T-cell (primary cell): ENCODE measurements at regions not wholly inside any gene's neighbourhood (a gene's known extent, or its start where the extent isn't known, plus 50 kb on each side); places are given as distances from the start of the nearest gene placed in this dataset.

Source experiments
- ATAC-seq, 4 experiments: fragments of 200-7000 bp in 3 of 4; fragments of 150-1000 bp in 1 of 4; cut with Tn5 transposase; replicated peaks in 1 of 4; 1 replicate in 3 of 4; 2 replicates in 1 of 4; pipeline ENCODE4 v1.10.0; 2021; ENCODE audit warnings: moderate library complexity in 3 of 4, mild to moderate bottlenecking in 2 of 4, moderate number of reproducible peaks in 1 of 4
- CTCF ChIA-PET, 2 donors: fragments of 300-600 bp; sonication (Branson Sonifier 250); formaldehyde crosslinking; loops; one replicate each; lab custom pipeline; 2022; ENCODE audit warnings: antibody characterized with exemption in 2 of 2; lab: Charles Lee
- POLR2A ChIA-PET, 2 donors: fragments of 300-600 bp; sonication (Branson Sonifier 250); formaldehyde crosslinking; loops; one replicate each; lab custom pipeline; 2022; ENCODE audit warnings: antibody characterized with exemption in 2 of 2; lab: Charles Lee
- DNase-seq, 35 experiments: peaks; one replicate each; pipeline versions ENCODE4 v3.0.0 to v3.0.0-alpha.2; 2013 to 2023
- H3K27ac ChIP-seq: one replicate; pipeline ENCODE4 v1.5.1; 2013; ENCODE audit warnings: low read length
- H3K27me3 ChIP-seq, 2 experiments: replicated peaks in 1 of 2; 1 replicate in 1 of 2; 2 replicates in 1 of 2; pipeline versions ENCODE4 v1.6.1 to v1.7.0; 2013; ENCODE audit warnings: low read length in 1 of 2, mixed read lengths in 1 of 2; ENCODE audit not compliant: control insufficient read depth in 2 of 2, insufficient read depth in 2 of 2; ENCODE audit errors: extremely low read depth in 1 of 2
- H3K36me3 ChIP-seq, 2 donors: 1 replicate in 1 of 2; 2 replicates in 1 of 2; pipeline versions ENCODE4 v1.6.1 to v1.7.0; 2013; ENCODE audit warnings: low read length in 1 of 2; ENCODE audit not compliant: control insufficient read depth in 2 of 2, insufficient read depth in 1 of 2; ENCODE audit errors: extremely low read depth in 1 of 2
- H3K4me1 ChIP-seq, 2 experiments: 1 replicate in 1 of 2; 2 replicates in 1 of 2; pipeline versions ENCODE4 v1.6.1 to v1.7.0; 2013; ENCODE audit warnings: low read length in 2 of 2, mixed read lengths in 1 of 2; ENCODE audit not compliant: insufficient read depth in 2 of 2, control insufficient read depth in 1 of 2; ENCODE audit errors: extremely low read depth in 1 of 2
- H3K4me3 ChIP-seq, 2 donors: 1 replicate in 1 of 2; 2 replicates in 1 of 2; pipeline versions ENCODE4 v1.5.1 to v1.7.0; 2013; ENCODE audit warnings: mild to moderate bottlenecking in 2 of 2, low read length in 1 of 2, moderate library complexity in 1 of 2; ENCODE audit not compliant: control insufficient read depth in 1 of 2; ENCODE audit errors: extremely low read depth in 1 of 2
- H3K9me3 ChIP-seq: 2 replicates; pipeline ENCODE4 v1.7.0; 2013
- H3K27ac Mint-ChIP-seq, 2 donors: one replicate each; pipeline ENCODE4 v1.8.0; 2020 to 2021; ENCODE audit warnings: mild to moderate bottlenecking in 2 of 2, mixed read lengths in 2 of 2
- H3K27me3 Mint-ChIP-seq, 2 donors: one replicate each; pipeline ENCODE4 v1.8.0; 2021 to 2022; ENCODE audit warnings: mixed read lengths in 2 of 2
- H3K36me3 Mint-ChIP-seq: one replicate; pipeline ENCODE4 v1.8.0; 2021; ENCODE audit warnings: mixed read lengths
- H3K4me1 Mint-ChIP-seq, 3 donors: one replicate each; pipeline ENCODE4 v1.8.0; 2020 to 2022; ENCODE audit warnings: mixed read lengths in 3 of 3, mild to moderate bottlenecking in 1 of 3
- H3K4me3 Mint-ChIP-seq, 3 donors: one replicate each; pipeline ENCODE4 v1.8.0; 2020 to 2022; ENCODE audit warnings: mild to moderate bottlenecking in 3 of 3, mixed read lengths in 3 of 3, moderate library complexity in 3 of 3
- H3K9me3 Mint-ChIP-seq, 3 donors: one replicate each; pipeline ENCODE4 v1.8.0; 2020 to 2022; ENCODE audit warnings: mixed read lengths in 3 of 3
- WGBS: methylation state at CpG from one replicate; pipeline ENCODE4 v1.1.5; 2013; ENCODE audit warnings: missing lambda C conversion rate; ENCODE audit not compliant: insufficient coverage; 5-methylcytosine and 5-hydroxymethylcytosine counted together

DNA sequence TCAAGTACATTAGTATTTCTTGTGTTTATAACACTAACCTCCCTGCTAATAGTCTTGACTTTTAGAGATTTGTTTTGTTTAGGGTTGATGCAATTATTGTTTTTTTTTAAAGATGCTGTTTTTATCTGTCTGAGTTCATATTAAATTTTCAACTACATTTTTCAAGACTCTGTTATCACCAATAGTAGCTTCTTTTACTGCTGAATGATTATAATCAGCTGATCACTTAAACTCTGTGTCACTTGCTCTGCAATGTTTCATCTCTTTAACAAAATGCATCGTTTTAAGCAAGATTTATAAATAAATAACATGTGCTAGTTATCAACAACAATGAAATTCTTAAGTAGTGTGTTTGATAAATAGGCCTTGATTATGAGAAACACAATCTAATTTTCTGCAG, 920.9 kb upstream of the PCDH20 start:
- no peak overlapping the region for H3K27ac ChIP-seq
- CTCF ChIA-PET, result no interaction called here
- no peaks in the 10 kb centered on the region for H3K27me3 ChIP-seq
- H3K4me3 ChIP-seq, result no peak overlapping the region
- Mint-ChIP-seq H3K36me3 (no peaks in the 10 kb centered on the region), H3K4me3 (no peak overlapping the region), H3K27ac (no peak overlapping the region), H3K4me1 (no peaks in the 10 kb centered on the region), H3K27me3 (no peaks in the 10 kb centered on the region), H3K9me3 (peaks cover 4 to 5% (median 4%) of the 10 kb centered on the region in 3 donors)
- no peak for DNase-seq
- no peaks in the 10 kb centered on the region for H3K4me1 ChIP-seq
- no peaks in the 10 kb centered on the region for H3K9me3 ChIP-seq
- no peaks in the 10 kb centered on the region for H3K36me3 ChIP-seq
- POLR2A ChIA-PET, result no interaction called here
- WGBS, result no CpG with 5 or more reads among the region's 1 CpG
- ATAC-seq, result no peak

DNA sequence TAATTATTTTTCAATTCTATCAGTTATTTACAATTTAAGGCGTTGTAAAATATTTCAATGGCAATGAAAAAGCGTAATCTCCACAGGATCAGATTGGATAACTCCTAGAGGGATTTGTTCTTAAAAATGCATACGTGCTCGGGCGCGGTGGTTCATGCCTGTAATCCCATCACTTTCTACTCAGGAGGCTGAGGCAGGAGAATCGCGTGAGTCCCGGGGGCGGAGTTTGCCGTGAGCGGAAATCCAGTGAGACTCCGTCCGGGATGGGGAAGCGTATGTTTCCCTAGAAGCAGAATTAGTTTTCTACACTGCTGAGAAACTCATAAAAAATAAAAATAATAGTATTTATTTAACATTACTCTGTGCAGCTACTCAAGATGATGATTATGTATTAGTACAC, 917.8 kb upstream of the PCDH20 start:
- H3K27ac Mint-ChIP-seq, result no peak overlapping the region
- no CpG with 5 or more reads among the region's 15 CpGs for WGBS
- H3K4me3 Mint-ChIP-seq, result no peak overlapping the region
- H3K4me1 Mint-ChIP-seq, result no peaks in the 10 kb centered on the region
- no peaks in the 10 kb centered on the region for H3K27me3 Mint-ChIP-seq
- no peaks in the 10 kb centered on the region for H3K36me3 Mint-ChIP-seq
- ATAC-seq (no peak), DNase-seq (no peak)
- Histone ChIP-seq H3K27me3 (no peaks in the 10 kb centered on the region), H3K4me3 (no peak overlapping the region), H3K9me3 (no peaks in the 10 kb centered on the region), H3K27ac (no peak overlapping the region), H3K36me3 (no peaks in the 10 kb centered on the region), H3K4me1 (no peaks in the 10 kb centered on the region)
- H3K9me3 Mint-ChIP-seq, result peaks cover 4 to 8% (median 5%) of the 10 kb centered on the region in 3 donors
- POLR2A ChIA-PET, result no interaction called here
- CTCF ChIA-PET, result no interaction called here

DNA sequence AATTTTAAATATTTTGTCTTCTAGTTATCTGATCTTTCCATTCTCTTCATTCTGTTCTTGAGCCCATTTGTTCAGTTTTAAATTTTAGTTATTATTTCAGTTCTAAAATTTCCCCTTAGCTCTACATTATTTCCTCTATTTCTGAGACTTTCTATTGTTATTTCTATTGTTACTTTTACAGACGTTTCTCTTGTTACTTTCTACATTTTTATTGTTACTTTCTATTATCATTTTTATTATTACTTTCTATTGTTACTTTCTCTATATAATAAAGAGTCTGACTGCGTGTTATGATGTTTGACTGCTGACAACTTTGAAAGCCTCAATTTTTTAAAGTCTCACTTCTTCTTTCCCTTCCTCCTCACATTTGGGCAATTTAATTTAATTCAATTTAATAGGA, 915.7 kb upstream of the PCDH20 start:
- no peak overlapping the region for H3K4me3 ChIP-seq
- H3K36me3 Mint-ChIP-seq, result no peaks in the 10 kb centered on the region
- no peaks in the 10 kb centered on the region for H3K9me3 ChIP-seq
- no peak for DNase-seq
- H3K4me1 Mint-ChIP-seq, result no peaks in the 10 kb centered on the region
- H3K9me3 Mint-ChIP-seq, result peaks cover 5 to 11% (median 11%) of the 10 kb centered on the region in 3 donors
- ChIA-PET POLR2A (no interaction called here), CTCF (no interaction called here)
- H3K4me3 Mint-ChIP-seq, result no peak overlapping the region
- H3K27me3 ChIP-seq, result no peaks in the 10 kb centered on the region
- WGBS, result no CpG with 5 or more reads among the region's 2 CpGs
- H3K4me1 ChIP-seq, result no peaks in the 10 kb centered on the region
- ATAC-seq, result no peak
- no peaks in the 10 kb centered on the region for H3K27me3 Mint-ChIP-seq
- H3K27ac ChIP-seq, result no peak overlapping the region
- H3K27ac Mint-ChIP-seq, result no peak overlapping the region
- H3K36me3 ChIP-seq, result no peaks in the 10 kb centered on the region

DNA sequence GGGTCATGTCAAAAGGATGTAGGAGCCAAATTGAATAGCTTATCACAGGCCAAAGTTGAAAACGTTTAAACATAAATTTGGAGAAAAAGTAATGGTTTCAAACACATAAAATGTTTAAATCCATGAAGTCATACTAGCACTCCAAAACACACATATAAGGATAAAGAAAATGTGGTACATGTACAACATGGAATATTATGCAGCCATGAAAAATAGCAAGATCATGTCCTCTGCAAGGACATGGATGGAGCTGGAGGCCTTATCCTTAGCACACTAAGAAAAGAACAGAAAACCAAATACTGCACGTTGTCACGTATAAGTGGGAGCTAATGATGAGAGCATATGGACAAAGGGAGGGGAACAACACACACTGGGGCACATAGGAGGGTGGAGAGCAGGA, 911.7 kb upstream of the PCDH20 start:
- Histone ChIP-seq H3K9me3 (no peaks in the 10 kb centered on the region), H3K27ac (no peak overlapping the region), H3K4me3 (no peak overlapping the region), H3K36me3 (no peaks in the 10 kb centered on the region), H3K27me3 (no peaks in the 10 kb centered on the region), H3K4me1 (no peaks in the 10 kb centered on the region)
- no peak overlapping the region for H3K4me3 Mint-ChIP-seq
- H3K4me1 Mint-ChIP-seq, result no peaks in the 10 kb centered on the region
- H3K36me3 Mint-ChIP-seq, result no peaks in the 10 kb centered on the region
- POLR2A ChIA-PET, result no interaction called here
- H3K27ac Mint-ChIP-seq, result no peak overlapping the region
- ATAC-seq, result no peak
- peaks cover 6 to 19% (median 7%) of the 10 kb centered on the region in 3 donors for H3K9me3 Mint-ChIP-seq
- CTCF ChIA-PET, result no interaction called here
- no CpG with 5 or more reads among the region's 3 CpGs for WGBS
- DNase-seq, result no peak
- no peaks in the 10 kb centered on the region for H3K27me3 Mint-ChIP-seq

DNA sequence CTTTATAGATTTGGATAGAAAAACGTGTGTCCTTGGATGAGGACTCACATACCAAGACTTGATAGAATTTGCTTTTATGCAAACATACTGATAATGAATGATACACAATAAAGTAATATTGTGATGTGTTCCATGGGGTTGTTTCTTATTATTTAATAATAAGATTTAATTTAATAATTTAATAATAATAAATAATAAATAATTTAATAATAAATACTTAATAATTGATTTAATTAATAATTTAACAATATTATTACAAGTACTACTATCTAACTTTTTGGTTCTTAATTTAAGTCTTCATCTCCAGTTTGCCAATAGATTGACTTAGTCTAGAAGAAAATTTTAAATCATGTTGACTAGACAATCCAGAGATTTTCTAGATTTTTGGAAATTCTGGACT, 909.2 kb upstream of the PCDH20 start:
- no peaks in the 10 kb centered on the region for H3K36me3 ChIP-seq
- Mint-ChIP-seq H3K27me3 (no peaks in the 10 kb centered on the region), H3K4me3 (no peak overlapping the region), H3K4me1 (no peaks in the 10 kb centered on the region), H3K27ac (no peak overlapping the region), H3K36me3 (no peaks in the 10 kb centered on the region), H3K9me3 (peaks cover 6 to 16% (median 7%) of the 10 kb centered on the region in 3 donors)
- DNase-seq (no peak), ATAC-seq (no peak)
- no peaks in the 10 kb centered on the region for H3K27me3 ChIP-seq
- ChIA-PET CTCF (no interaction called here), POLR2A (no interaction called here)
- WGBS, result no CpG with 5 or more reads among the region's 1 CpG
- H3K9me3 ChIP-seq, result no peaks in the 10 kb centered on the region
- no peak overlapping the region for H3K4me3 ChIP-seq
- H3K4me1 ChIP-seq, result no peaks in the 10 kb centered on the region
- H3K27ac ChIP-seq, result no peak overlapping the region

DNA sequence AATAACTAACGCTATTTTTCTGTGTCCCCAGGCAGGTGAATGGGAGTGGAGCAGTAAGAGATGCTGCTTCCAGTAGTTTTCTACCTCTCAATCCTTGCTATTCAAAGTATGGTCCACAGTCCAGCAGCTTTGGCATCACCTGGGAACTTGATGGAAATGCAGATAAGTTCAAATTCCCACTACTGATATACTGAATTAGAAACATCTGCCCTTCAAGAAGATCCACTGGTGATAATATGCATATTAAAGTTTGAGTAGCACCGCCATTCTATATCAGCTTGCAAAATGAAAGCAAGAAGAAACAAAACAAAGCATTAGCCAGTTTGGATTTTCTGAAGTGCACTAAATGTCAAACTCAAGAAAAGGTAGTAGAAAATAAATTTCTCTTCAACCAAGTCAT, 906.2 kb upstream of the PCDH20 start:
- Histone ChIP-seq H3K27me3 (no peaks in the 10 kb centered on the region), H3K4me3 (no peak overlapping the region), H3K36me3 (no peaks in the 10 kb centered on the region), H3K27ac (no peak overlapping the region), H3K4me1 (no peaks in the 10 kb centered on the region), H3K9me3 (no peaks in the 10 kb centered on the region)
- H3K36me3 Mint-ChIP-seq, result no peaks in the 10 kb centered on the region
- H3K27me3 Mint-ChIP-seq, result no peaks in the 10 kb centered on the region
- peaks cover 0 to 8% (median 2%) of the 10 kb centered on the region in 3 donors for H3K9me3 Mint-ChIP-seq
- H3K4me3 Mint-ChIP-seq, result no peak overlapping the region
- no peak for DNase-seq
- ATAC-seq, result no peak
- WGBS, result no CpG with 5 or more reads among the region's 2 CpGs
- no peak overlapping the region for H3K27ac Mint-ChIP-seq
- CTCF ChIA-PET, result interaction anchor here in 1 of 2 donors (0.6 kb wide), 1 partner anchor 145 kb away, joined by 3 read pairs; no protein-coding TSS in a partner anchor
- POLR2A ChIA-PET, result no interaction called here
- H3K4me1 Mint-ChIP-seq, result no peaks in the 10 kb centered on the region

DNA sequence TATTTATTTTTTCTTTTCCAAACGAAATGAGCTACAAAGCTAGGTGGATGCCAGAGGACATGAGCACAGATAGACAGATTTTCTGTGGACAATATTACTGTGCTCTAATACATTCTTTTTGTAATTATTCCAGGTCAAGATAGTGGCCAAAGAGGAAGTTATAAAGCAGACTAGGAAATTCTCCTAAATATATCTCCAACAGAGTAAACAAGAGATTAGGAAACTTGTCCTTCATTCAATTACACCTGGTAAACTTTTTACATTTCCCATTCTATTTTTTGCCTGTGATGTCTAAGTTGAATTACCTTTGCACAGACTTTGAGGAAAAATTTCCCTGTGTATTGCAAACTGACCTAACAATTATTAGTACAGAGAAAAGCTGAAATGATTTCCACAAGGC, 905.5 kb upstream of the PCDH20 start:
- CTCF ChIA-PET, result interaction anchor here in 1 of 2 donors (0.6 kb wide), 1 partner anchor 146 kb away, joined by 3 read pairs; no protein-coding TSS in a partner anchor
- Histone ChIP-seq H3K9me3 (no peaks in the 10 kb centered on the region), H3K27ac (no peak overlapping the region), H3K4me3 (no peak overlapping the region), H3K36me3 (no peaks in the 10 kb centered on the region), H3K27me3 (no peaks in the 10 kb centered on the region), H3K4me1 (no peaks in the 10 kb centered on the region)
- no CpG with 5 or more reads among the region's 1 CpG for WGBS
- no peak overlapping the region for H3K27ac Mint-ChIP-seq
- ATAC-seq (no peak), DNase-seq (no peak)
- H3K36me3 Mint-ChIP-seq, result no peaks in the 10 kb centered on the region
- POLR2A ChIA-PET, result no interaction called here
- no peak overlapping the region for H3K4me3 Mint-ChIP-seq
- H3K4me1 Mint-ChIP-seq, result no peaks in the 10 kb centered on the region
- peaks cover 0 to 8% (median 2%) of the 10 kb centered on the region in 3 donors for H3K9me3 Mint-ChIP-seq
- no peaks in the 10 kb centered on the region for H3K27me3 Mint-ChIP-seq
